GM12878 (cell line): ENCODE measurements at regions not wholly inside any gene's neighbourhood (a gene's known extent, or its start where the extent isn't known, plus 50 kb on each side); places are given as distances from the start of the nearest gene placed in this dataset.

Experiments
- ATF3 ChIP-seq: IDR thresholded peaks from 2 replicates; pipeline ENCODE4 v1.6.1; 2011; ENCODE audit warnings: low read depth, mild to moderate bottlenecking, low read length, moderate library complexity, borderline replicate concordance; ENCODE audit errors: extremely low read depth
- ATF7 ChIP-seq: fragments of 450-650 bp; IDR thresholded peaks from 2 replicates; pipeline ENCODE4 v1.6.1; 2016; ENCODE audit warnings: low read depth, mild to moderate bottlenecking
- BCL3 ChIP-seq: IDR thresholded peaks from 2 replicates; pipeline ENCODE4 v1.6.1; 2011; ENCODE audit warnings: borderline replicate concordance, low read depth, mild to moderate bottlenecking, moderate library complexity, low read length; ENCODE audit not compliant: insufficient read depth, poor library complexity, severe bottlenecking
- FOXM1 ChIP-seq: IDR thresholded peaks from 2 replicates; pipeline ENCODE4 v1.6.1; 2012; ENCODE audit warnings: low read depth, mild to moderate bottlenecking, inconsistent platforms, low read length, moderate library complexity
- GATAD2B ChIP-seq: fragments of 450-650 bp; conservative IDR thresholded peaks from 2 replicates; pipeline ENCODE4 v1.6.1; 2017; ENCODE audit warnings: low read depth, mild to moderate bottlenecking, moderate library complexity
- IKZF2 ChIP-seq, 2 experiments: fragments of 450-650 bp; IDR thresholded peaks; 2 replicates each; pipeline ENCODE4 v1.6.1; 2017; ENCODE audit warnings: mild to moderate bottlenecking in 2 of 2, moderate library complexity in 2 of 2
- JUNB ChIP-seq: IDR thresholded peaks from 2 replicates; pipeline ENCODE4 v1.6.1; 2016; ENCODE audit warnings: antibody characterized with exemption, mild to moderate bottlenecking
- NFIC ChIP-seq: IDR thresholded peaks from 2 replicates; pipeline ENCODE4 v1.6.1; 2012; ENCODE audit warnings: low read depth, mild to moderate bottlenecking, inconsistent platforms, low read length, moderate library complexity
- RUNX3 ChIP-seq: IDR thresholded peaks from 2 replicates; pipeline ENCODE4 v1.6.1; 2012; ENCODE audit warnings: low read length, inconsistent platforms
- USF2 ChIP-seq: IDR thresholded peaks from 2 replicates; pipeline ENCODE4 v1.6.1; 2011; ENCODE audit warnings: low read depth, low read length, improper control_type of control experiment, borderline replicate concordance
- ZNF687 ChIP-seq: fragments of 450-650 bp; IDR thresholded peaks from 2 replicates; pipeline ENCODE4 v1.6.1; 2017; ENCODE audit warnings: mild to moderate bottlenecking, moderate library complexity

GRCh38 chr7:131026297-131027000 lies 292.4 kb upstream of the KLF14 start (continued):
- peak; percentile 44 for TF ChIP-seq RUNX3
- TF ChIP-seq USF2: no peak
- TF ChIP-seq JUNB: peak; percentile 60
- TF ChIP-seq ZNF687: 0 out of 2 replicates have a peak, but pooled peaks have one; percentile 39
- peak; percentile 45; the same call in 1 of the 2 replicates for TF ChIP-seq FOXM1
- TF ChIP-seq IKZF2 (IDR thresholded peaks at IDR 0.05): peak; percentile 69 to 70
- TF ChIP-seq GATAD2B: no peak
- TF ChIP-seq ATF3: no peak
- peak; percentile 15 for TF ChIP-seq BCL3
- 0 out of 2 replicates have a peak, but pooled peaks have one; percentile 22 for TF ChIP-seq ATF7
- TF ChIP-seq NFIC: peak; percentile 70
